Lower leg skin (tissue), 4 donors: ENCODE measurements at regions not wholly inside any gene's neighbourhood (a gene's known extent, or its start where the extent isn't known, plus 50 kb on each side); places are given as distances from the start of the nearest gene placed in this dataset.
A peak's percentile ranks its signal among the peaks of the same experiment; 100 is the strongest.

Experiments used
- DNase-seq, 2 donors: peaks; one replicate each; pipeline ENCODE4 v3.0.0-alpha.2; 2019; ENCODE audit warnings: low spot score in 2 of 2
- H3K4me3 ChIP-seq: fragments of 200-600 bp; sonication (generic); 2 replicates; pipeline ENCODE4 v1.5.1; 2017; ENCODE audit warnings: mild to moderate bottlenecking, low read depth; ENCODE audit not compliant: poor library complexity, severe bottlenecking
- POLR2A ChIP-seq, 2 donors: fragments of 450-650 bp; IDR thresholded peaks; one replicate each; pipeline ENCODE4 v1.6.1; 2016 to 2017; ENCODE audit warnings: antibody characterized with exemption in 2 of 2, mild to moderate bottlenecking in 1 of 2, moderate library complexity in 1 of 2
- WGBS, 2 donors: methylation state at CpG; one replicate each; pipeline ENCODE4 v1.1.5; 2018; 5-methylcytosine and 5-hydroxymethylcytosine counted together
- intact Hi-C: fragments of 100-400 bp; cut with DNase I; formaldehyde crosslinking; loops from one replicate; pipeline ENCODE4 v1.15.0; 2023; ENCODE audit warnings: low total_unique reads
- TF ChIP-seq, protein P1 (sequence below), 3 donors: fragments of 450-650 bp; IDR thresholded peaks; one replicate each; pipeline ENCODE4 v1.5.1; 2016; ENCODE audit warnings: antibody characterized with exemption in 3 of 3, mild to moderate bottlenecking in 3 of 3, moderate library complexity in 2 of 3

DNA sequence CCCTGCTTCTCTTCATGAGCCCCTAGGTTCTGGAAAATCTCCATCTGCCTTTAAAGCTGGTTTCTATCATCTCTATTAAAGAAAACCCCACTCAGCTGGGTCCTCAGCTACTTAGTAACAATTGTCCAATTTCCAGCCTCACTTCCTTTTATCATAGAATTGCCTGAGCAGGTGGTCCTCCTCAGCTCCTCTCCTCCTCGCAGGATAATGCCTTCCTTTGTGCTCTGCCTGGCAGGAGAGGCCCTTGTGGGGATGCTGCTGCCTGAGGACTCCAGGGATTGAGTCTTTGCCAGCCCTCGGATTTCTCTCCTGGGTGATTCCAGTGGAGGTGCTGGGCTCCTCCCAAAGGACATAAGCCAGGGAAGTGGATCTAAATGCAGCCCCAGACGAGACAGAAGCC, 448.3 kb downstream of the INSC start:
- intact Hi-C loops = no loop called here
- DNase-seq = no peak
- WGBS, 2 donors = 38 to 48% methylated on average over 3 of the region's 3 CpGs
- TF ChIP-seq, protein P1, sequence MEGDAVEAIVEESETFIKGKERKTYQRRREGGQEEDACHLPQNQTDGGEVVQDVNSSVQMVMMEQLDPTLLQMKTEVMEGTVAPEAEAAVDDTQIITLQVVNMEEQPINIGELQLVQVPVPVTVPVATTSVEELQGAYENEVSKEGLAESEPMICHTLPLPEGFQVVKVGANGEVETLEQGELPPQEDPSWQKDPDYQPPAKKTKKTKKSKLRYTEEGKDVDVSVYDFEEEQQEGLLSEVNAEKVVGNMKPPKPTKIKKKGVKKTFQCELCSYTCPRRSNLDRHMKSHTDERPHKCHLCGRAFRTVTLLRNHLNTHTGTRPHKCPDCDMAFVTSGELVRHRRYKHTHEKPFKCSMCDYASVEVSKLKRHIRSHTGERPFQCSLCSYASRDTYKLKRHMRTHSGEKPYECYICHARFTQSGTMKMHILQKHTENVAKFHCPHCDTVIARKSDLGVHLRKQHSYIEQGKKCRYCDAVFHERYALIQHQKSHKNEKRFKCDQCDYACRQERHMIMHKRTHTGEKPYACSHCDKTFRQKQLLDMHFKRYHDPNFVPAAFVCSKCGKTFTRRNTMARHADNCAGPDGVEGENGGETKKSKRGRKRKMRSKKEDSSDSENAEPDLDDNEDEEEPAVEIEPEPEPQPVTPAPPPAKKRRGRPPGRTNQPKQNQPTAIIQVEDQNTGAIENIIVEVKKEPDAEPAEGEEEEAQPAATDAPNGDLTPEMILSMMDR (IDR thresholded peaks at IDR 0.05) = no peak
- TF ChIP-seq POLR2A (IDR thresholded peaks at IDR 0.05) = no peak
- H3K4me3 ChIP-seq = no peak overlapping the region

DNA sequence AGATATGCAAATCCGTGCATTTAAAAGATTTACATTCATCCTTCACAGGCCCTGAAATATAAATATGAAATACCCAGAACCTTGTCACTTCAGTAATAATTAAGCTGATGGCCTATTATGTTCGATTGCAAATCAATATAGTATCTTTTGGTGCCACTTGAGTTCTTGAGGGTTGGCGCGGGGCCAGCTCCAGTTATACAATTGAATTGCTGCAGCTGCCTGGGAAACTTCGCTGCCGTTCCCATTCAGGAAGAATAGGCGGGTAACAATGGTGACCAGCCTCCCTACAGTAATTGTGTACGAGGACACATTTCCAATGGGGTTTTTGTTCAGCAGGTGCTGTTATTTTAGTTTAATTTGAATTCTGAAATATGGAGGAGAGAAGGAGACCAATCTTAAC, 451.2 kb downstream of the INSC start:
- TF ChIP-seq, protein P1 (IDR thresholded peaks at IDR 0.05) = no peak
- no peak for TF ChIP-seq POLR2A (IDR thresholded peaks at IDR 0.05)
- DNase-seq = peak in 1 of 2 donors; percentile 81
- no peak overlapping the region for H3K4me3 ChIP-seq
- intact Hi-C loops = no loop called here
- 88 to 90% methylated on average over 8 of the region's 8 CpGs for WGBS, 2 donors

DNA sequence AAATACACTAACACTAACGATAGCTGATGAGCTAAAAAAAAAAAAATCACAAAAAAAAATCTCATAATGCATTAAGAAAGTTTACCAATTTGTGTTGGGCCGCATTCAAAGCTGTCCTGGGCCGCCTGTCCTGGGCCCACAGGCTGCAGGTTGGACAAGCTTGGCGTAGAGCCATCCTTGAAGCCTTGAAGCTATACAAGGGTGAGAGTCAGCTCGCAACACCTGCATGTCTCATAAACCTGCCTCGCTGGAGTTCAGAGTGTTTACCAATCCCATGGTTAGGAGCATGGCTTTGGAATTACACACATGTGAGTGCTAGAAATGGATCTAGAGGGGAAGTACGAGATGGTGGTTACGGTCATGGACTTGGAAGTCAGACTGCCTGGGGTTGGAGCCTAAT, 453.7 kb downstream of the INSC start:
- peak in 1 of 2 donors; percentile 53 for DNase-seq
- H3K4me3 ChIP-seq = no peak overlapping the region
- 88 to 91% methylated on average over 8 of the region's 8 CpGs for WGBS, 2 donors
- TF ChIP-seq POLR2A (IDR thresholded peaks at IDR 0.05) = no peak
- TF ChIP-seq, protein P1 (IDR thresholded peaks at IDR 0.05) = no peak
- intact Hi-C loops = no loop called here

DNA sequence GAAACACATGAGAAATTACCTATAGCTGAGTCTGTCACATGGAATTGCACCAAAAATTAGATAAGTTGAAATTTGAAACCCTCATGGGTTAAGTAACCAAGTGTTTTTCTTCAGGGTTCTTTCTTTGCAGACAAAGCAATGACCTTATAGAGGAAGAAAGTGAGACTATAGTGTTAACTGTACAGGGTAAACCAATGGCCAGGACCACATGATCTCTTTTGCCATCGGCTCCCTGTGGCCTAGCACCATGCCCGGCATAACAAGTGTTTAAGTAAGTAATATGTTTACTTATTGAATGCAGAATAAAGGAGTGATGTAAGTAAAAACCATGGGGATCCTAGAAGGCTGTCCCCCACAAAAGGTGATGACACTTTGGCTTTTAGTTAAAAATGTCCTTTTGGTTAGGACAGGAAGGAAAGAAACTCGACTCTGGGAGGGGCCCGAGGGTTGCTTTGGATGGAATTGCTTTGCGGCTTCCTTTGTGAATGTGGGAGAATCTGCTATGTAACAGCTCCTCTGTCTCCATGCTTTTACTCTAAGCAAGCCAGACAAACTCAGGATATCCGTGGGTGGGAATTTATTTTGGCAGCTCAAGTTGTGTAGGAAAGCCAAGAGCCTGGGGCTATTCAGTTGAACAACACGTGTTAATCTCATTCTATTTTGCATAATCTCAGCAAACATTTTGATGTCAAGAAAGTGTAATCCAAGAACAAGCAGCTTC, 454.7 kb downstream of the INSC start:
- H3K4me3 ChIP-seq = no peak overlapping the region
- WGBS, 2 donors = 12 to 13% methylated on average over 7 of the region's 7 CpGs
- DNase-seq = peak in 1 of 2 donors; percentile 64
- intact Hi-C loops = no loop called here
- TF ChIP-seq POLR2A (IDR thresholded peaks at IDR 0.05) = no peak
- TF ChIP-seq, protein P1 (IDR thresholded peaks at IDR 0.05) = no peak

DNA sequence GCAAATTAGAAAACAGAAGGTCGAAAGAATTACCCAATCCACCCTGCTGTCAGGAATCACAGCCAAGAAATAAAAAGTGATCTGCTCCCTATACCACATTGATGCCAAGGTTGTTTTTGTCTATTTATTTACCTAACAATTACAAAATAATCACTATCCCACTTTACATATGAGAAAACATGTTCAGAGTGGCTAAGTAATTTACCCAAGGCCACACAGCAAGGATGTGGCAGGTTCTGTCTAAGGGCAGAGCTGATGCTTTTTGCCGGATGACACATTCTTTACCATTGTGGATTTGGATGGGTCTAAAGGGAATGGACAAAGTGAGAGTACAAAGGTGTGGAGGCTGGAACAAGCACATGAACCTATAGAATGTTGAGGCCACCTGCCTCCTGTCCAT, 460.7 kb downstream of the INSC start:
- TF ChIP-seq, protein P1 (IDR thresholded peaks at IDR 0.05) = no peak
- no peak for TF ChIP-seq POLR2A (IDR thresholded peaks at IDR 0.05)
- no peak overlapping the region for H3K4me3 ChIP-seq
- 83 to 86% methylated on average over 2 of the region's 2 CpGs for WGBS, 2 donors
- intact Hi-C loops = no loop called here
- DNase-seq = no peak

DNA sequence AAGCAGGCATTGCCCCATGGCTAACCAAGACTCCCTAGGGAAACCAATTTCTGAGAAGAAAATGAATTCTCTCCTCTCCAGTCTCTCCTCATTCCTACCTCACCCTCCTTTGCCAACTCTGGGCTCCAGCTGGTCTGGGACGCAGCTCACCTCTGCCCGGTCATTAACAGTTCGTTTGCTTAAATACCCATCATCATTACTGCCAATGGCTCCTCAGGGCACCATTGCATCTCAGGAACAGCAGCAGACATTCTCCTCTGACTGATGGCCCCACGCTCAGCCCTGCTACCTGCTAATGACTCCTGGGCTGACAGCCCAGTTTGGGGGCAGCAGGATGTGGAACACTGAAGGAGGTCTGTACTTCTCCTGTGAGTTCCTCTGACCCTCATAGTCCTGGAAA, 462.0 kb downstream of the INSC start:
- WGBS, 2 donors = 77 to 86% methylated on average over 4 of the region's 4 CpGs
- H3K4me3 ChIP-seq = no peak overlapping the region
- TF ChIP-seq, protein P1 (IDR thresholded peaks at IDR 0.05) = no peak
- no peak for TF ChIP-seq POLR2A (IDR thresholded peaks at IDR 0.05)
- peak in 1 of 2 donors; percentile 72 for DNase-seq
- intact Hi-C loops = no loop called here
